ENCODE measurements at regions not wholly inside any gene's neighbourhood (a gene's known extent, or its start where the extent isn't known, plus 50 kb on each side); places are given as distances from the start of the nearest gene placed in this dataset.

- H3K4me1 Mint-ChIP-seq, result no peaks in the 10 kb centered on the region
- peaks cover 1% of the 10 kb centered on the region for H3K9me3 Mint-ChIP-seq
- H3K27ac Mint-ChIP-seq, result no peak overlapping the region
- H3K36me3 Mint-ChIP-seq, result no peaks in the 10 kb centered on the region
- no peak overlapping the region for H3K4me3 Mint-ChIP-seq
- ATAC-seq, result no peak
- no peak for DNase-seq (ENCODE audit: low spot score in 2 of 2)
These were observed 340.0 kb downstream of the C16orf95 start for GRCh38 chr16:86977076-86977676.

DNA sequence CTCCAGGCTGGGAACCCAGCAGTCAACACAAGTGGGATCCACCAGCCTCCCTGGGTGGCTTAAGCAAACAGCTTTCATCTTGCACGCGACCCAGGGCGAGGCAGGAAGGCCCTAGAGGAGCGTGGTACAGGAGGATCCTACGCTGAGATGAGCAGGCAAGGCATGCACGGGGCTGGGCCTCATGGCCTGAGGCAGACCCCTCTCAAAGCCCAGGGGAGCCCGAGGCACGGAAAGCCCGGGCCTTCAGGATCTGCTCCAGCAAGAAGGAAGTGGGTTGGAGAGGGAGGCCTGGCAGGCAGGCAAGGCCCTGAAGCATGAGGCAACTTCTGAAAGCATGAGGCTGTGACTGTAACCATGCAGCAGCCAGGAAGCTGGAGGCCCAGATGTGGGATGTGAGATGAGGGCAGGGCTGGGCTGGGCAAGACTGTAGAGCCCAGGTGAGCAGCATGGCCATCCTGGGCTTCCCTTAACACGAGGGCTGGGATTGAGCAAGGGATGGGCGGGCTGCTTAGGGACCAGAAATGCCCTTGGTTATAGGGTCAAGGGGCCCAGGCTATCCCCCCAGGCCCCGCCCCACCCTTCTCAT is 338.7 kb downstream of the C16orf95 start:
- ATAC-seq, result no peak

DNA sequence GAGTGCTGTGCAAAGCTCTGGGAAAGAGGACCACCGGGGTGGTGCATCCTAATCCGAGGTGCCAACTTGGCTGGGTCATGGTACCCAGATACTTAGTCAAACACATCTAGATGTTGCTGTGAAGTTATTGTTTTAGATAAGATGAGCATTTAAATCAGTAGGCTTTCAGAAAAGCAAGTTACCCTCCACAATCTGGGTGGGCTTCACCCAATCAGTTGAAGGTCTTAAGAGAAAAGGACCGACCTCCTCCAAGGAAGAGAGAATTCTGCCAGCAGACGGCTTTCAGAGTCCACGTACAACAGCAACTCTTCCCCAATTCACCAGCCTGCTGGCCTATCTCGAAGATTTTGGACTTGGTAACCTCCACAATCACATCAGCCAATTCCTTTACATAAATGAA is 338.1 kb downstream of the C16orf95 start:
- no peaks in the 10 kb centered on the region for H3K36me3 Mint-ChIP-seq
- H3K4me1 Mint-ChIP-seq, result no peaks in the 10 kb centered on the region
- H3K27ac Mint-ChIP-seq, result no peak overlapping the region
- DNase-seq (ENCODE audit: low spot score in 2 of 2) (no peak), ATAC-seq (no peak)
- no peaks in the 10 kb centered on the region for H3K9me3 Mint-ChIP-seq
- H3K4me3 Mint-ChIP-seq, result no peak overlapping the region

More for the DNA sequence above, 338.7 kb downstream of the C16orf95 start:
- H3K4me3 Mint-ChIP-seq, result no peak overlapping the region
- no peak overlapping the region for H3K27ac Mint-ChIP-seq
- no peaks in the 10 kb centered on the region for H3K36me3 Mint-ChIP-seq
- no peaks in the 10 kb centered on the region for H3K9me3 Mint-ChIP-seq
- H3K4me1 Mint-ChIP-seq, result no peaks in the 10 kb centered on the region
- DNase-seq (ENCODE audit: low spot score in 2 of 2), result no peak

DNA sequence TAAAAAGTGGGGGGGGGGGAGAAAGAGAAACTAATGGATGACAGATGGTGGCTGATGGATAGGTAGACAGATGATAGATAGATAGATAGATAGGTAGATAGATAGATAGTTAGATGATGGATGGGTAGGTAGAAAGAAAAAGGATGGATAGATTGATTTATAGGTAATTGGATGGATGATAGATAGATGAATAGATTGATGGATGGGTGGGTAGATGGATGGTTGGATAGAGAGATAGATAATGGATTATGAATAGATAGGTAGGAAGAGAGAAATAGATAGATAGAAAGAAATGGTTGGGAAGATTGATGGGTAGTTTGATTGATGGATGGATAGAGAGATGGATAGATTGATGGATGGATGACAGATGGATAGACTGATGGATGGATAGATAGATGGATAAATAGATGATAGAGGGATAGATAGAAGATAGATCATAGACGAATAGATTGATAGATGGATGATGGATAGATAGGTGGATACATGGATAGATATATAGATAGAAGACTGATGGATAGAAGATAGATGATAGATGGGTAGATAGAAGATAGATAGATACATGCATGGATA is 337.1 kb downstream of the C16orf95 start:
- H3K4me3 Mint-ChIP-seq, result no peak overlapping the region
- no peaks in the 10 kb centered on the region for H3K4me1 Mint-ChIP-seq
- DNase-seq (ENCODE audit: low spot score in 2 of 2), result no peak
- no peaks in the 10 kb centered on the region for H3K36me3 Mint-ChIP-seq
- ATAC-seq, result no peak
- no peak overlapping the region for H3K27ac Mint-ChIP-seq
- H3K9me3 Mint-ChIP-seq, result no peaks in the 10 kb centered on the region

GRCh38 chr16:86980644-86981043 is 336.5 kb downstream of the C16orf95 start:
- DNase-seq (ENCODE audit: low spot score in 2 of 2) (no peak), ATAC-seq (no peak)
- Mint-ChIP-seq H3K36me3 (no peaks in the 10 kb centered on the region), H3K4me1 (no peaks in the 10 kb centered on the region), H3K4me3 (no peak overlapping the region), H3K9me3 (no peaks in the 10 kb centered on the region), H3K27ac (no peak overlapping the region)

GRCh38 chr16:86982347-86982596 is 334.9 kb downstream of the C16orf95 start:
- DNase-seq (ENCODE audit: low spot score in 2 of 2), result no peak
- Mint-ChIP-seq H3K27ac (no peak overlapping the region), H3K9me3 (no peaks in the 10 kb centered on the region), H3K4me3 (no peak overlapping the region), H3K4me1 (no peaks in the 10 kb centered on the region), H3K36me3 (no peaks in the 10 kb centered on the region)
- no peak for ATAC-seq

GRCh38 chr16:86982912-86983311 is 334.3 kb downstream of the C16orf95 start:
- no peak overlapping the region for H3K27ac Mint-ChIP-seq
- no peaks in the 10 kb centered on the region for H3K36me3 Mint-ChIP-seq
- no peak for DNase-seq (ENCODE audit: low spot score in 2 of 2)
- no peak overlapping the region for H3K4me3 Mint-ChIP-seq
- H3K9me3 Mint-ChIP-seq, result no peaks in the 10 kb centered on the region
- ATAC-seq, result no peak
- no peaks in the 10 kb centered on the region for H3K4me1 Mint-ChIP-seq

DNA sequence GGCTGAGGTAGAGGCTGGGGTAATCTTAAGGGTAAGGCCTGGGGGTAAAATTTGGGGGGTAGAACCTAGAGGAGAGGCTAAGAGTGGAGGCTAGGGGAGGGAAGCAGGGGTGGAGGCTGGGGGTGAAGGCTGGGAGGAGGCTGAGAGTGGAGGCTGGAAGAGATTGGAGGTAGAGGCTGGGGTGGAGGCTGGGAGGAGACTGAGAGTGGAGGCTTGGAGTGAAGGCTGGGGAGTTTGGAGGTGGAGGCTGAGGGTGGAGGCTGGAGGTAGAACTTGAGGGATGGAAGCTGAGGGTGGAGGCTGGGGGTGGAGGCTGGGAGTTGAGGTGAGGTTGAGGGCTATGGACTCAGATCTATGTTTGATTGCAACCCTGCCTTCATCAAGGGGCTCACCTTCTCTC is 333.6 kb downstream of the C16orf95 start:
- Mint-ChIP-seq H3K36me3 (no peaks in the 10 kb centered on the region), H3K4me1 (no peaks in the 10 kb centered on the region), H3K4me3 (no peak overlapping the region), H3K9me3 (no peaks in the 10 kb centered on the region), H3K27ac (no peak overlapping the region)
- ATAC-seq (no peak), DNase-seq (ENCODE audit: low spot score in 2 of 2) (no peak)

DNA sequence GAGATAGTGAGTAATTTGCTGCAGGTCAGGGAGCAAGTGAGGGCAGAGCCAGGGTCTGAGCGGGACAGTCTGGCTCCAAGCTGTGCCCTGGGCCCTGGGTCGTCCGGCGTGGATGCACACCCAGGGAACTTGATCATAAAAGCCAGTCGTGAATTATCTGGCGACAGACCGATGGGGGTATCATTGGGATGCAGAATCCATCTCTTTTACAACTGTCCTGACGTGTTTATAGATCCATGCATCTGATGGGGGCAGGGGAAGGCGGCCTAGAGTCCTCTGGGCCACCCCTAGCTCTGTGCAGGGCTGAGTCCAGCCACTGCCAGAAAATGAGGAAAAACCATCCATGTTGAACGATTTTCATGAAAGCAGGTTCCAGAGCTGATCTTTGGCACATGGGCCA is 332.8 kb downstream of the C16orf95 start:
- H3K36me3 Mint-ChIP-seq, result no peaks in the 10 kb centered on the region
- H3K27ac Mint-ChIP-seq, result no peak overlapping the region
- no peaks in the 10 kb centered on the region for H3K4me1 Mint-ChIP-seq
- no peaks in the 10 kb centered on the region for H3K9me3 Mint-ChIP-seq
- no peak overlapping the region for H3K4me3 Mint-ChIP-seq
- DNase-seq (ENCODE audit: low spot score in 2 of 2), result no peak
- ATAC-seq, result no peak

DNA sequence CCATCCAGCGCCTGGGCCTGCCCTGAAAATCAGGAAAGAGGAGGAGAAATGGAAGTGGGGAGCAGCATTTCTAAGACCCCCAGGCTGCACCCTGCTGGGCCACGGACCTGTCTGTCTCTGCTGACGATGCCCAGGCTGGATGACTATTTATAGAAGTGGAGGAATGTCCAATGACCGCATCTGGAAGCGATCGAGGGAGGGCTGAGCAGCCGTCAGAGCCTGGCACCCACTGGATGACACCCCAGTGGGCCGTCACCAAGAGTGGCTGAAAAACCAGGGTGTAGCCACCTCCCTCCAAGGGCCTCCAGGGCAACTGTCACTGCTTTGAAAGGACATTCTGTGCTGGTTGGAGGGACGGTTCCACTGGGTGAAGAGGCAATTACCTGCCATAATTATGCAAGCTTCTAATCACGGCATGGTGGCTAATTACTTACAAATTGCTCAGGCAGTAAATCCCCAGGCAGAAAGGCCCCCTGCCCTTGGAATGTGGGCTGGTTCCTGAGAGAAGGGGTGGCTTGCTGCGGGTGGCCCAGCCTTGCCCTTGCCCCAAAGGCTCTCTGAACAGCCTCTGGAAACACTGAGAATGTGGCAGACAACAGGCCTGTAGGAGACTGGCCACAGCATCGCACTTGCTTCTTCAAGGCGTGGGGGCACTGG is 332.1 kb downstream of the C16orf95 start:
- Mint-ChIP-seq H3K36me3 (no peaks in the 10 kb centered on the region), H3K27ac (no peak overlapping the region), H3K4me1 (peaks cover 2% of the 10 kb centered on the region), H3K4me3 (no peak overlapping the region), H3K9me3 (no peaks in the 10 kb centered on the region)
- DNase-seq (ENCODE audit: low spot score in 2 of 2), result no peak
- ATAC-seq, result no peak

GRCh38 chr16:86985648-86986015 is 331.6 kb downstream of the C16orf95 start:
- Mint-ChIP-seq H3K4me1 (peaks cover 7% of the 10 kb centered on the region), H3K9me3 (no peaks in the 10 kb centered on the region), H3K27ac (no peak overlapping the region), H3K4me3 (no peak overlapping the region), H3K36me3 (no peaks in the 10 kb centered on the region)
- ATAC-seq (no peak), DNase-seq (ENCODE audit: low spot score in 2 of 2) (no peak)

DNA sequence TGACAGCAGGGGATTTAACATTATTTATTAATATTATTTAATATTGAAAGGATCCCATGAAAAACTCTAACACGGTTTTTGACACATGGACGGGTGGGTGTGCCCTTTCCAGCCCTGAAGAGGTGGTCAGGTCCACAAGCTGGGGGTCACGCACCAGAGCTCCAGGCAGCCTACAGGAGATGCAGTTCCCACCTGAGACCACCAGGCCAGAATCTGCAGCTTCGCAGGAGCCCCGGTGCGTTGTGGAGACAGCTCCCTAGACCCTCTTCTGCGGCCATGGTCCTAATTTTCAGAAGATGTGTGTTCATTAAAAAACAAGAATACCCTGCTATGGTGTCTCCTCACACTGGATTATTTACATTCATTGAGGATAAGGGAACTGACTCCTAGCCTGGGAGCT is 331.1 kb downstream of the C16orf95 start:
- ATAC-seq (no peak), DNase-seq (ENCODE audit: low spot score in 2 of 2) (no peak)
- Mint-ChIP-seq H3K36me3 (no peaks in the 10 kb centered on the region), H3K27ac (no peak overlapping the region), H3K4me3 (no peak overlapping the region), H3K4me1 (peaks cover 7% of the 10 kb centered on the region), H3K9me3 (no peaks in the 10 kb centered on the region)

DNA sequence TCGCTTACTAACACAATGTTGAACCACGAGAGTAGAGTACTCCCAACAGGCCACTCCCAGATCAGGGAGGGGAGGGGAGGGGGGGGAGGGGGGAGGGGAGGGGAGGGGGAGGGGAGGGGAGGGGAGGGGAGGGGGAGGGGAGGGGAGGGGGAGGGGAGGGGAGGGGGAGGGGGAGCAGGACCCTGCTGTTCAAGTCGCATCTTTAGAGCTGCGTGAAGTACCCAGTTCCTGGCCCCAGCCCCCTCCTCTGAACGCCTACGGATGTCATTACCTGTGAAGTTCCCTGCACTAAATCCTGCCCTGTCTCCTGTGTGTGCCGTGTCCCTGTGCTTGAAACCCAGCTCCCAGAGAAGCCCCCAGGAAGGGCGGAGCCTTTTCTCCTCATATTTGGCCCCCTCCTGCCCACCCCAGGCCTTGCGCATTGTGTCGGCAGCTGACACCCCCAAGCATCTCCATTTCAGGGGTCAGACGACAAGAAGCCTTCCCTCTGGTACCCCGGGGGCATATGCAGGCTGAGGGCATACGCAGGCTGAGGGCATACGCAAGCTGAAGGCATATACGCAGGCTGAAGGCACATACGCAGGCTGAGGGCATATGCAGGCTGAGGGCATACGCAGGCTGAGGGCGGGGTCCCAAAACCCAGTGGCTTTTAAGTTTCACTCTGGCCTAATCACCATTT is 330.2 kb downstream of the C16orf95 start:
- no peak for DNase-seq (ENCODE audit: low spot score in 2 of 2)
- no peak overlapping the region for H3K27ac Mint-ChIP-seq
- no peak for ATAC-seq

GRCh38 chr16:86987746-86988670 is 329.2 kb downstream of the C16orf95 start:
- Mint-ChIP-seq H3K4me1 (peaks cover 7% of the 10 kb centered on the region), H3K36me3 (no peaks in the 10 kb centered on the region), H3K4me3 (no peak overlapping the region), H3K27ac (no peak overlapping the region), H3K9me3 (peaks cover 2% of the 10 kb centered on the region)
- ATAC-seq (peak; percentile 16), DNase-seq (ENCODE audit: low spot score in 2 of 2) (no peak)

More for the DNA sequence above, 330.2 kb downstream of the C16orf95 start:
- H3K9me3 Mint-ChIP-seq, result no peaks in the 10 kb centered on the region
- H3K4me3 Mint-ChIP-seq, result no peak overlapping the region
- no peaks in the 10 kb centered on the region for H3K36me3 Mint-ChIP-seq
- peaks cover 7% of the 10 kb centered on the region for H3K4me1 Mint-ChIP-seq

Data from stimulated activated effector memory CD8-positive, alpha-beta T cell treated with anti-CD3 and anti-CD28 coated beads, Interleukin-12 subunit alpha, Interleukin-12 subunit beta, amount 100 ng/mL, for 72 hours (primary cell).